ENCODE measurements at regions not wholly inside any gene's neighbourhood (a gene's known extent, or its start where the extent isn't known, plus 50 kb on each side); places are given as distances from the start of the nearest gene placed in this dataset.

GRCh38 chr10:3848775-3849635, 64.0 kb upstream of the KLF6 start:
- no peaks in the 10 kb centered on the region for H3K27me3 ChIP-seq (ENCODE audit: control insufficient read depth, extremely low read depth, insufficient read depth, low read length)
- H3K4me1 ChIP-seq (ENCODE audit: control insufficient read depth, extremely low read depth, insufficient read depth, low read length), result peaks cover 51% of the 10 kb centered on the region
- FAIRE-seq (no peak), DNase-seq (ENCODE audit: low read depth, low spot score) (no peak)
- no peak overlapping the region for H3K9ac ChIP-seq (ENCODE audit: control insufficient read depth, extremely low read depth, insufficient read depth, low read length)
- no peaks in the 10 kb centered on the region for H3K9me1 ChIP-seq (ENCODE audit: control insufficient read depth, extremely low read depth, insufficient read depth, low read length)
- H4K20me1 ChIP-seq (ENCODE audit: control insufficient read depth, extremely low read depth, insufficient read depth, low read length), result no peaks in the 10 kb centered on the region
- dilution Hi-C loops (cut with MboI; ENCODE audit: extremely low pct_ligation_motif_present, low sequenced_read_pairs), result no loop called here
- no peak overlapping the region for H3K4me3 ChIP-seq (ENCODE audit: control insufficient read depth in 2 of 3, extremely low read depth in 1 of 3, insufficient read depth in 2 of 3, low read depth in 1 of 3, low read length in 3 of 3)
- no peaks in the 10 kb centered on the region for H3K36me3 ChIP-seq (ENCODE audit: control insufficient read depth in 2 of 2, extremely low read depth in 1 of 2, insufficient read depth in 2 of 2, low read length in 2 of 2)
- H3K4me2 ChIP-seq (ENCODE audit: control insufficient read depth, extremely low read depth, insufficient read depth, low read depth, low read length), result no peak overlapping the region
- peak overlapping the region; percentile 96 for H3K27ac ChIP-seq (ENCODE audit: control insufficient read depth, insufficient read depth, low read length)
- no peak overlapping the region for H2AFZ ChIP-seq (ENCODE audit: control insufficient read depth, low read length)
- no peaks in the 10 kb centered on the region for H3K79me2 ChIP-seq (ENCODE audit: control insufficient read depth, insufficient read depth, low read length)
- TF ChIP-seq EZH2 (IDR thresholded peaks at IDR 0.05; ENCODE audit: low read length), result no peak
- no peak for TF ChIP-seq CTCF (optimal IDR thresholded peaks at IDR 0.05 in 1 of 3, IDR thresholded peaks at IDR 0.05 in 1 of 3, conservative IDR thresholded peaks at IDR 0.05 in 1 of 3; ENCODE audit: extremely low read depth in 1 of 3, insufficient read depth in 2 of 3, low read length in 3 of 3)
- H3K9me3 ChIP-seq (ENCODE audit: control insufficient read depth, low read depth, low read length), result no peaks in the 10 kb centered on the region

GRCh38 chr10:3848005-3848774, 63.2 kb upstream of the KLF6 start:
- dilution Hi-C loops (cut with MboI; ENCODE audit: extremely low pct_ligation_motif_present, low sequenced_read_pairs), result no loop called here
- peak overlapping the region; percentile 36 for H3K9ac ChIP-seq (ENCODE audit: control insufficient read depth, extremely low read depth, insufficient read depth, low read length)
- TF ChIP-seq CTCF (optimal IDR thresholded peaks at IDR 0.05 in 1 of 3, IDR thresholded peaks at IDR 0.05 in 1 of 3, conservative IDR thresholded peaks at IDR 0.05 in 1 of 3; ENCODE audit: extremely low read depth in 1 of 3, insufficient read depth in 2 of 3, low read length in 3 of 3) (no peak), EZH2 (IDR thresholded peaks at IDR 0.05; ENCODE audit: low read length) (no peak)

More at GRCh38 chr10:3848005-3848774, 63.2 kb upstream of the KLF6 start:
- Histone ChIP-seq H3K9me3 (ENCODE audit: control insufficient read depth, low read depth, low read length) (no peaks in the 10 kb centered on the region), H3K4me1 (ENCODE audit: control insufficient read depth, extremely low read depth, insufficient read depth, low read length) (peaks cover 46% of the 10 kb centered on the region), H3K4me2 (ENCODE audit: control insufficient read depth, extremely low read depth, insufficient read depth, low read depth, low read length) (peak overlapping the region; percentile 4), H3K27ac (ENCODE audit: control insufficient read depth, insufficient read depth, low read length) (peak overlapping the region; percentile 73), H3K79me2 (ENCODE audit: control insufficient read depth, insufficient read depth, low read length) (no peaks in the 10 kb centered on the region), H4K20me1 (ENCODE audit: control insufficient read depth, extremely low read depth, insufficient read depth, low read length) (no peaks in the 10 kb centered on the region), H2AFZ (ENCODE audit: control insufficient read depth, low read length) (no peak overlapping the region), H3K36me3 (ENCODE audit: control insufficient read depth in 2 of 2, extremely low read depth in 1 of 2, insufficient read depth in 2 of 2, low read length in 2 of 2) (no peaks in the 10 kb centered on the region), H3K4me3 (ENCODE audit: control insufficient read depth in 2 of 3, extremely low read depth in 1 of 3, insufficient read depth in 2 of 3, low read depth in 1 of 3, low read length in 3 of 3) (no peak overlapping the region), H3K27me3 (ENCODE audit: control insufficient read depth, extremely low read depth, insufficient read depth, low read length) (no peaks in the 10 kb centered on the region), H3K9me1 (ENCODE audit: control insufficient read depth, extremely low read depth, insufficient read depth, low read length) (no peaks in the 10 kb centered on the region)
- no peak for DNase-seq (ENCODE audit: low read depth, low spot score)
- peak; percentile 52 for FAIRE-seq

All from keratinocyte (primary cell).